ENCODE measurements at regions not wholly inside any gene's neighbourhood (a gene's known extent, or its start where the extent isn't known, plus 50 kb on each side); places are given as distances from the start of the nearest gene placed in this dataset.

DNA sequence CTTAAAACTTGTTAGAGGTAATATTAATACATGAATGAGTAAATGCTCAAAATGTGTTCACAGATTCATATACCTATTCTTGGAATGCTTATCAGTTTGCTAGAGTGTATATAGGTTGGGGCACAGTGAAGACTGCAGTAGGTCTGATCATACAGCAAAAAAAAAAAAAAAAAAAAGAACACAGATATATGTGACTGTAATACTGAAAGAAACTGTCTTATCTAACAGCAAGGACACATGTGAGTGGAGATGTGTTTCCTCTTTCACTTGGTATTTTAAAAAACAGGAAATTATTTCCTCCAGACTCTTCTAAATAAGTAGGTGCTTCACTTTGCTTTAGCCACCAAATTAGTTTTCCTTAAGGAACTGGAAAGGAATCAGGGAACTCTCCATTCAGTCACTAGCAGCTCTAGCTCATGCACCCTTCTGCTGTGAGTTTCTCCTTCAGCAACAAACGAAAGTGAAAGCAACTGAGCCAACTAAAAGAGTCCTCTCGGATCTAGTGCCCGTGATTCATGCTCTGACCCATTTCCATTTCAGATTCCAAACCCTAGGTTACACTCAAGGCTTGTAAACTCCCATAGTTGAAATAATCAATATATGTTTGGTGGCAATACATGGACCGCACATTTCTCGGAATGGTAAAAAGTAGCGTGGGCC lies 98.5 kb downstream of the DSEL start:
- no peak overlapping the region for H3K9ac ChIP-seq (ENCODE audit: low read length)
- H3F3A ChIP-seq (ENCODE audit: insufficient read depth) = no peaks in the 10 kb centered on the region
- no peaks in the 10 kb centered on the region for H3K27me3 ChIP-seq (ENCODE audit: low read length)
- no peaks in the 10 kb centered on the region for H4K20me1 ChIP-seq (ENCODE audit: low read depth, low read length)
- H3K79me2 ChIP-seq (ENCODE audit: insufficient read depth, low read length) = no peaks in the 10 kb centered on the region
- H2AFZ ChIP-seq (ENCODE audit: low read depth, low read length, severe bottlenecking) = no peak overlapping the region
- no peak overlapping the region for H3K4me3 ChIP-seq (ENCODE audit: insufficient read depth, low read length, poor library complexity, severe bottlenecking)
- no peak overlapping the region for H3K4me2 ChIP-seq (ENCODE audit: low read depth, low read length, poor library complexity, severe bottlenecking)
- no peaks in the 10 kb centered on the region for H3K9me2 ChIP-seq (replicated peaks; ENCODE audit: insufficient read depth, low read length)
- H3K9me3 ChIP-seq (ENCODE audit: insufficient read depth, low read length) = no peaks in the 10 kb centered on the region
- no peaks in the 10 kb centered on the region for H3K36me3 ChIP-seq (ENCODE audit: low read length)
- no peak overlapping the region for H3K27ac ChIP-seq (ENCODE audit: low read depth, low read length)
- TF ChIP-seq, protein P1, sequence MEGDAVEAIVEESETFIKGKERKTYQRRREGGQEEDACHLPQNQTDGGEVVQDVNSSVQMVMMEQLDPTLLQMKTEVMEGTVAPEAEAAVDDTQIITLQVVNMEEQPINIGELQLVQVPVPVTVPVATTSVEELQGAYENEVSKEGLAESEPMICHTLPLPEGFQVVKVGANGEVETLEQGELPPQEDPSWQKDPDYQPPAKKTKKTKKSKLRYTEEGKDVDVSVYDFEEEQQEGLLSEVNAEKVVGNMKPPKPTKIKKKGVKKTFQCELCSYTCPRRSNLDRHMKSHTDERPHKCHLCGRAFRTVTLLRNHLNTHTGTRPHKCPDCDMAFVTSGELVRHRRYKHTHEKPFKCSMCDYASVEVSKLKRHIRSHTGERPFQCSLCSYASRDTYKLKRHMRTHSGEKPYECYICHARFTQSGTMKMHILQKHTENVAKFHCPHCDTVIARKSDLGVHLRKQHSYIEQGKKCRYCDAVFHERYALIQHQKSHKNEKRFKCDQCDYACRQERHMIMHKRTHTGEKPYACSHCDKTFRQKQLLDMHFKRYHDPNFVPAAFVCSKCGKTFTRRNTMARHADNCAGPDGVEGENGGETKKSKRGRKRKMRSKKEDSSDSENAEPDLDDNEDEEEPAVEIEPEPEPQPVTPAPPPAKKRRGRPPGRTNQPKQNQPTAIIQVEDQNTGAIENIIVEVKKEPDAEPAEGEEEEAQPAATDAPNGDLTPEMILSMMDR (IDR thresholded peaks at IDR 0.05; ENCODE audit: insufficient read depth, low read length, poor library complexity, severe bottlenecking) = no peak
- TF ChIP-seq EZH2phosphoT487 (conservative IDR thresholded peaks at IDR 0.05; ENCODE audit: low read length) = no peak

DNA sequence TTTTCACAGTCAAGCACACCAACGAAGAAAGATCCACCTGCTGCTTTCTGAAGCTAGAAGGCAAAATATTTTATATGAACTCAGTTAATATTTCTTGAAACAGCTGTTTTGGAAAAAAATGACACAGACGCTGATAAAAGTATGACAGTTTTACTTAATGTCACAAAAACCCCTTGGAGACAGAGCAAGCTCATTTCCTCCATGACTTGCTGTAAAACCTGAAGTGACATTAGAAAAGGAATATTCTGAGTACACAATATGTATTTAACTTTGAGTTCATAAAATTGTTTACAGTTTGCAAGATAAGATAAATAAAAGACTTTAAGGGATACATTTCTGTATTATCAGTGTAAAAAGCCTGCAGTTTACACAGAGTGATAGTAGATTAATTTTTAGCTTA lies 105.4 kb downstream of the DSEL start:
- Histone ChIP-seq H3F3A (ENCODE audit: insufficient read depth) (no peaks in the 10 kb centered on the region), H3K4me2 (ENCODE audit: low read depth, low read length, poor library complexity, severe bottlenecking) (no peak overlapping the region), H3K9ac (ENCODE audit: low read length) (no peak overlapping the region), H3K27me3 (ENCODE audit: low read length) (no peaks in the 10 kb centered on the region), H2AFZ (ENCODE audit: low read depth, low read length, severe bottlenecking) (no peak overlapping the region), H3K79me2 (ENCODE audit: insufficient read depth, low read length) (no peaks in the 10 kb centered on the region), H3K27ac (ENCODE audit: low read depth, low read length) (no peak overlapping the region), H3K4me3 (ENCODE audit: insufficient read depth, low read length, poor library complexity, severe bottlenecking) (no peak overlapping the region), H3K9me3 (ENCODE audit: insufficient read depth, low read length) (no peaks in the 10 kb centered on the region), H3K36me3 (ENCODE audit: low read length) (no peaks in the 10 kb centered on the region), H3K9me2 (replicated peaks; ENCODE audit: insufficient read depth, low read length) (no peaks in the 10 kb centered on the region), H4K20me1 (ENCODE audit: low read depth, low read length) (no peaks in the 10 kb centered on the region)
- TF ChIP-seq, protein P1 (IDR thresholded peaks at IDR 0.05; ENCODE audit: insufficient read depth, low read length, poor library complexity, severe bottlenecking) = no peak
- TF ChIP-seq EZH2phosphoT487 (conservative IDR thresholded peaks at IDR 0.05; ENCODE audit: low read length) = no peak

DNA sequence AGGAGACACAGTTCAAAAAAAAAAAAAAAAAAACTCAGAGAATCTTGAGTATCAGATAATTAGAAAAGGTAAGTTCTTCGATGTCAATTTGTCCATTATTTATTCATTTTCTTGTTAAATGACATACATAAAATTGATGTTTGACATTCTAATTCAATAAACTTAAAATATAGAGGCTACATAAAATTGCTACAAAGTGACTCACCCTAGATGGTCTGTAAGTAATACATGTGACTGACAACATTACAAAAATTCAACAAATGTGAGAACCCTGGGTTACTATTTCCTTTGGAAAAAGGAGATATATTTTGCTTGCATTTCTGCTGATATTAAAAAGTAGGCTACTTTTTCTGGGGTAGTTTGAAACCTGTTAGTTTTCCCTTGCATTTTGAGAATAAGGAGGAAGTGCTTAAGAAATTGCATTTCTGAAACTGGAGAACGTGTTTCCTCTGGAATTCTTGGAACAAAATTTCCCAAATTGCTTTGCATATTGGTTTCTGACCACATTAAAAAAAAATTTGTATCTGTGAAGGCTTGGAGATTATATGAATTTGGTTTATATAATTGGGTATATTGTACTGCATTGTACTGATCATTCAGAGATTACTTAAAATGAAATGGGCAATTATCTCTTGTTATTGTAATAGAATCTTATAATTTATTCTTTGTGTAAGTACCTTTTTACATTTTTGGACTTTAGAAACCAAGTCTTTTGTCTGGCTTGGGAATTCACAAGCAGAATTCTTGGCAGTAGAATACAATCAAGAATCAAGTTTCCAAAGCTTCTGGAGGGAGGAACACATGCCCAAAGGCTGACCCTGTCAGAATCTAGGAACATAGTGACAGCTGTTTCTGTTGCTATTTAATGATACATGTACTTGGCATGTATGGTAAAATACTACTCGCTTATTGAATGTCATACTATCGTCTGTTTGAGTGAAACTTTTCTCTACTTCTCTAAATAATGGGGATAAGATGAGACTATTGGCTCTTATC lies 106.1 kb downstream of the DSEL start:
- Histone ChIP-seq H3K27ac (ENCODE audit: low read depth, low read length) (no peak overlapping the region), H4K20me1 (ENCODE audit: low read depth, low read length) (no peaks in the 10 kb centered on the region), H3K9me2 (replicated peaks; ENCODE audit: insufficient read depth, low read length) (no peaks in the 10 kb centered on the region), H3K36me3 (ENCODE audit: low read length) (no peaks in the 10 kb centered on the region), H3K4me2 (ENCODE audit: low read depth, low read length, poor library complexity, severe bottlenecking) (no peak overlapping the region), H3K9ac (ENCODE audit: low read length) (no peak overlapping the region), H3K9me3 (ENCODE audit: insufficient read depth, low read length) (no peaks in the 10 kb centered on the region), H2AFZ (ENCODE audit: low read depth, low read length, severe bottlenecking) (no peak overlapping the region), H3K4me3 (ENCODE audit: insufficient read depth, low read length, poor library complexity, severe bottlenecking) (no peak overlapping the region), H3K79me2 (ENCODE audit: insufficient read depth, low read length) (no peaks in the 10 kb centered on the region), H3K27me3 (ENCODE audit: low read length) (no peaks in the 10 kb centered on the region), H3F3A (ENCODE audit: insufficient read depth) (no peaks in the 10 kb centered on the region)
- TF ChIP-seq, protein P1 (IDR thresholded peaks at IDR 0.05; ENCODE audit: insufficient read depth, low read length, poor library complexity, severe bottlenecking) = no peak
- TF ChIP-seq EZH2phosphoT487 (conservative IDR thresholded peaks at IDR 0.05; ENCODE audit: low read length) = no peak

Measured in SU-DHL-6 (cell line).